GM10266 (cell line): ENCODE measurements at regions not wholly inside any gene's neighbourhood (a gene's known extent, or its start where the extent isn't known, plus 50 kb on each side); places are given as distances from the start of the nearest gene placed in this dataset.

Experiments
- DNase-seq: peaks from one replicate; pipeline ENCODE4 v3.0.0; 2012; ENCODE audit errors: extremely low spot score
- TF ChIP-seq, protein P1 (sequence below): IDR thresholded peaks from 2 replicates; pipeline ENCODE4 v1.5.1; 2012; ENCODE audit warnings: mild to moderate bottlenecking, low read depth; ENCODE audit not compliant: control insufficient read depth, insufficient read depth; ENCODE audit errors: missing control alignments

DNA sequence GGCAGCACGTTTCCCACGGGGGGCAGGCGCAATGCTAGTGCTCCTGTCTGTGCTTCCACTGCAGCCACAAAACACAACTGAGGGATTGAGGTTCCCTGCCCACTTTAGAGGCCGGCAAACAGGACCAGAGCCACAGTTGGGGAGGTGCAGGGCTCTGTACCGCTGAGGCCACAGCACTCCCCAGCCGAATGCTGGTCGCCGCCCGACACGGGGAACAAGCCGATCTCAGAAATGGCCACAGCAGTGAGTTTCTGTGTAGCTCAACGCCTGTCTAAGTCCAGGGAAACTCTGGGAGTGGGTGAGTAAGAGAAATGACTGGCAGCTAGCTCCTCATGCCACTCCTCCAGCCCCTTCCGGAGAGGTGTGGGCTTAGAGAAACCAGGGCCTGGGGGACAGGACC is 194.0 kb upstream of the VWC2 start:
- DNase-seq, result no peak
- TF ChIP-seq, protein P1, sequence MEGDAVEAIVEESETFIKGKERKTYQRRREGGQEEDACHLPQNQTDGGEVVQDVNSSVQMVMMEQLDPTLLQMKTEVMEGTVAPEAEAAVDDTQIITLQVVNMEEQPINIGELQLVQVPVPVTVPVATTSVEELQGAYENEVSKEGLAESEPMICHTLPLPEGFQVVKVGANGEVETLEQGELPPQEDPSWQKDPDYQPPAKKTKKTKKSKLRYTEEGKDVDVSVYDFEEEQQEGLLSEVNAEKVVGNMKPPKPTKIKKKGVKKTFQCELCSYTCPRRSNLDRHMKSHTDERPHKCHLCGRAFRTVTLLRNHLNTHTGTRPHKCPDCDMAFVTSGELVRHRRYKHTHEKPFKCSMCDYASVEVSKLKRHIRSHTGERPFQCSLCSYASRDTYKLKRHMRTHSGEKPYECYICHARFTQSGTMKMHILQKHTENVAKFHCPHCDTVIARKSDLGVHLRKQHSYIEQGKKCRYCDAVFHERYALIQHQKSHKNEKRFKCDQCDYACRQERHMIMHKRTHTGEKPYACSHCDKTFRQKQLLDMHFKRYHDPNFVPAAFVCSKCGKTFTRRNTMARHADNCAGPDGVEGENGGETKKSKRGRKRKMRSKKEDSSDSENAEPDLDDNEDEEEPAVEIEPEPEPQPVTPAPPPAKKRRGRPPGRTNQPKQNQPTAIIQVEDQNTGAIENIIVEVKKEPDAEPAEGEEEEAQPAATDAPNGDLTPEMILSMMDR, result no peak

DNA sequence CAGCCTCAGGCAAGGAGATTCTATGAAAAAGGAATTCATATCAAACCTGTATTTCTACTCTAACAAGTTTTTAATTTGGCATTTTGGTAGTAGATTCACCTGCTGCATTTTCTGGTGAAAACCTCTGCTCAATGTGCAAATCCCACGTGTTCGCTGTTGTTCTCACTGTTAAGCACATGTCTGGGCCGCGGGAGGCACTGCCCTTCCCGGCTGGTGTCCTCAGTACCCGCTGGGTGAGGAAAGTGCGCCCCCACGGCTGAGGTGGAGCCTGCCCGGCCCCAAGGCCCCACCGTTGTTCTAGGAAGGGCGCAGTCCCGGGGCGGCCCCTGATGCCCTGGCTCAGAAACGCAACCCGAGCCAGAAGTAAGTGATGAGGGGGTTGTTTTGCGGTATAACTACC is 193.4 kb upstream of the VWC2 start:
- TF ChIP-seq, protein P1, result no peak
- no peak for DNase-seq

DNA sequence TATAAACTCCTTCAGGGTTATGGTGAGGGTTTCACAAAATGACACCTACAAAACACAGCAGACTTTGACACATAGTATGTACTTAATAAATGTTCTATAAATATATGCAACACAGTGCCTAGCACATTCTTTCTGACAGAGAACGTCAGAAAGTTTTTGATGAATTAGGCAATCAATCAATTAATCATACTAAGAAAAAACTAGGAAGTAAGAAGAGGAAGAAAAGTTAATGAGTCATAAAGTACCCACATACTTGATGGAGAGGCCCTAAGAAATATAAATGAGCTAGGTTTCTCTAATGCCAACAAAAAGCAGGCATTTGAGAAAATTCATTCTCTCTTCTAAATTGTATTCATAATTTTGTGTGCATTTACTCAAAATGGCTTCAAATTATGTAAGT is 192.7 kb upstream of the VWC2 start:
- TF ChIP-seq, protein P1, result no peak
- no peak for DNase-seq

DNA sequence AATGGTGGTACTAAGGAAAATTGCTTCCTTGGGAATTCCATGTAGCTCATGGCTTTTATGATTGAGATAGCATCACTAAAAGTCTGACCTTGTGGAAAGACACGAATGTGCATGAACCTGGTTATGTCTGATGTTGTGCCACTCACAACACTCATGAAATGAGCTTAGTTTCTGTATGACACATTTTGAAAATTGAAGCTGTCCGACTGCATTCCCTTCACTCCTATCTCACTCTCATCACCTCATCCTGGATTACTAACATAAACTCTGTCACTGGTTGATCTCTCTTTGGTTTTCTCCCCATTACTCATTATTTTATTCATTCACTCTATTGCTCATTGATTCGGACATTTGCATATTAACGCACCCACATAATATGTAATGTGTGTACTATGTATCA is 190.0 kb upstream of the VWC2 start:
- TF ChIP-seq, protein P1, result no peak
- DNase-seq, result no peak

DNA sequence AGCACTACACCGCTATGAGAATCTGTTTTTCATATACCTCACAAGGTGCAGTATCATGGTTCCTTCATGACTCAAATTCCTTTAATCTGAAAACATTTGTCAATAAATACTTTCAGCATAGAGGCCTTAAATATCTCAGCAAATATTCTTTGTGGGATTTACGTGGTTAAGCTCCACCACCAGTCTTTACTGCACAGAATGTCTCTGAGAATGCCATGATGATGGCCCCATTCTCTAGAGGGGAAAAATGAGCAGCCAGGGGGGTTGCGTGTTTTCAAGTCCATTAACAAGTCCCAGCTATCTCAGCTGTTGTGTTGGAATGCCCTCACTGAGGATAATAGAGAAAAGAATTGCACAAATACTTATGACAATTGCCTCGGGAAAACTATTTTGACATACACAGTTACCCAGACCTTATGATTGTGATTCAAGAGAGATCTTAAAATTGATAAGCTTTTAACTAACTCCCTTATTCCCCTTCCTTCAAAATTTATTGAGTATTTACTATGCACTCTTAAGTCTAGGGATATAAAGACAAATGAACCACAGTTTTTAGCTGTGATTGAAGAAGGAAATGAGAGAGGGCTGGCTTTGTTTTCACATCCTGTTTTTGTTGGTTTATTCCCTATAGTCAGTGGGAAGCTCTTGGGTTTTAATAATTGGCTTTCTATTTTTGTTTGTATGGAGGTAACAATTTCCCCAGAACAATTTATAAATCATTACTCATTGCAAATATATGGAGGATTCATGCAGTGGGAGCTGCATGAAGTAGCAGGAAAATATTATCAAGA is 176.5 kb upstream of the VWC2 start:
- TF ChIP-seq, protein P1, result no peak
- no peak for DNase-seq

DNA sequence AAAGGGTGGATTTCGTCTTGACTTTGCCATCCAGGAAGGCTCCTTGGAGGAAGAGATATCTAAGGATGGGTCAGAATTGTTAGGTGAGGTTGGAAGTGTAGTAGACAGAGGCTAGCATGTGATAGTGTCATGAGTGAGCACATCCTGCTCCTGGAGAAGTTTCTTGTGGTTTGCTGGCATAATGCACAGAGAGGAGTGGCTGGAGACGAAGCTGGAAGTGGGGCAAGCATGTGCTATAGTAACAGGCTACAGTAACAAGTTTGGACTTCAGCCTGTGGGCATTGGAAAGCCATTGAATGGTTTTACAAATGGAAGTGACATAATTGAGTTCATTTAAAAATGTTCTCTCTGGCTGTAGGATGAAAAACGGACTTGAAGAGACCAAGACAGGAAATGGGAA is 175.6 kb upstream of the VWC2 start:
- no peak for DNase-seq
- TF ChIP-seq, protein P1, result no peak

DNA sequence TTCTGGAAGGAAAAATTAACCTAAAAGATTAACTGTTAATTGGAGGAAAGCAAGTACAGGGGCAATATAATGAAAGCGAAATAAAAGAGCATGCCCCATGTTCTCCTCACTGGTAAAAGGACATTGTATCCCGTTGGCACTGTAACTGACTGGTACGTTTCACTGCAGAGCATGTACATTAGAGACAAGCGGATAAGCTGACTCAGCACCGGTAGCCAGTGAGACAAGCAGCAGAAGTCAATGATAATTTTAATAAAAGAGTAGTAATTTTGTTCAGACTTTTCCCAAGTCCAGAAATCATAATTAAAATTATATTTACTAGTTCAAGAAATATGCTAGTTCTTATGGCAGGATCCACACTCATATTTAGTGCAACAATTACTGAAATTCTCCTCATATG is 161.5 kb upstream of the VWC2 start:
- no peak for DNase-seq
- TF ChIP-seq, protein P1, result no peak
